WTC11 (cell line): ENCODE measurements at regions not wholly inside any gene's neighbourhood (a gene's known extent, or its start where the extent isn't known, plus 50 kb on each side); places are given as distances from the start of the nearest gene placed in this dataset.

Source experiments
- SP1 ChIP-seq: sonication (generic); formaldehyde crosslinking; conservative IDR thresholded peaks from 2 replicates; pipeline ENCODE4 v1.8.1; 2022; ENCODE audit warnings: missing genetic modification reagents
- TF ChIP-seq, protein P1 (sequence below): sonication (generic); formaldehyde crosslinking; IDR thresholded peaks from 2 replicates; pipeline ENCODE4 v1.8.1; 2023; ENCODE audit warnings: mild to moderate bottlenecking, moderate library complexity, missing genetic modification reagents

DNA sequence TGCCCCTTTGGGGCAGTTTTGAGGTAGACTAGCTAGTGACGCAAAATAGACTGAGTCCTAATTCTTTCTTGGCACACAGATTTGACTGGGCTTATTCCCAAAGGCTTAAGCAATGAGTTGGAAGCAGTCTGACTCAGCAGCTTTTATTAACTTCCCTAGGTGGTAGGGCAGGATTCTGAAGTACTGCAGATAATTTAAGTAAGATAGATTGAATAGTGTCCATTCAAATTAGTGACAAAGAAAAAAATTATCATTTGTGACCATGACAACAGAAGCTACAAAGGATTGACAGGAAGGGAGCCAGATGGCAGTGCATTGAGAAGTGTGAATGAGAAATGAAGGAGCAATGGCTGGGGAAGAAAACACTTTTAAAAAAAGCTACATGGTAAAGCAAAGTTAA is 649.4 kb downstream of the CDH9 start:
- TF ChIP-seq, protein P1, sequence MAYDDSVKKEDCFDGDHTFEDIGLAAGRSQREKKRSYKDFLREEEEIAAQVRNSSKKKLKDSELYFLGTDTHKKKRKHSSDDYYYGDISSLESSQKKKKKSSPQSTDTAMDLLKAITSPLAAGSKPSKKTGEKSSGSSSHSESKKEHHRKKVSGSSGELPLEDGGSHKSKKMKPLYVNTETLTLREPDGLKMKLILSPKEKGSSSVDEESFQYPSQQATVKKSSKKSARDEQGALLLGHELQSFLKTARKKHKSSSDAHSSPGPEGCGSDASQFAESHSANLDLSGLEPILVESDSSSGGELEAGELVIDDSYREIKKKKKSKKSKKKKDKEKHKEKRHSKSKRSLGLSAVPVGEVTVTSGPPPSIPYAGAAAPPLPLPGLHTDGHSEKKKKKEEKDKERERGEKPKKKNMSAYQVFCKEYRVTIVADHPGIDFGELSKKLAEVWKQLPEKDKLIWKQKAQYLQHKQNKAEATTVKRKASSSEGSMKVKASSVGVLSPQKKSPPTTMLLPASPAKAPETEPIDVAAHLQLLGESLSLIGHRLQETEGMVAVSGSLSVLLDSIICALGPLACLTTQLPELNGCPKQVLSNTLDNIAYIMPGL (CRISPR knock-in tag) = no peak
- TF ChIP-seq SP1 (CRISPR knock-in tag) = no peak
